ENCODE measurements at regions not wholly inside any gene's neighbourhood (a gene's known extent, or its start where the extent isn't known, plus 50 kb on each side); places are given as distances from the start of the nearest gene placed in this dataset.

DNA sequence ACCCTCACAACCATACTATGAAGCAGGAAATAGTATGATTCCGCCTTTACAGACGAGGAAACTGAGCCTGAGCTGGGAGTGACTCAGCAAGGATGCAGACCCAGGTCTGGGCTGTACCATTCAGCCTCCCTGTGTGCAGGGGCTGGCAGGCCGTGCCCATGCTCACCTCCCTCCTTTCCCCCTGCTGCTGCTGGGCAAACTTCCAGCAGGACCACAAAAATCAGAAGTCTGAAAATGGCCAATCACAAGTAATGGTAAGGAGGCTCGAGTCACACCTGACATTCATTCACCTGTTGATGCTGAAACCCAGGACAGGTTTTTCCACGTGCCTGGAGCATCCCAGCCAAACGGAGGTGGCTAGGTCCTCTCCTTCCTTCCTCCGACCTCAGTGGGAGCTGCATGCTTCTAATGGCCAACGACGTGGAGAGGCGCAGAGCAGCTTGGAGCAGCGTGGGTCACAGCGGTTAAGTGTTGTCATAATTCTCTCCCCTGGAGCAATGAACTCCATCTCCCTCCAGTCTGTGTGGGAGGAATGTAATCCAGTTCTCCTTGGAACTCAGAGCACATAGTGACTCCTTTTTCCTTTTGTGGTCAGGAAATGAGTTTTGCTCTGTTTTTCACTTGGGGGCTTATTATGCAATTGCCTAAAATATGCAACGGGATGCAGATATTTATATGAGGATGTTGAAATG, 371.7 kb downstream of the BCOR start:
- peaks cover 15% of the 10 kb centered on the region for H3K27me3 Mint-ChIP-seq (ENCODE audit: low read depth)
- H3K27ac Mint-ChIP-seq = peak overlapping the region; percentile 79 to 90 (median 84)
- TF ChIP-seq, protein P1, sequence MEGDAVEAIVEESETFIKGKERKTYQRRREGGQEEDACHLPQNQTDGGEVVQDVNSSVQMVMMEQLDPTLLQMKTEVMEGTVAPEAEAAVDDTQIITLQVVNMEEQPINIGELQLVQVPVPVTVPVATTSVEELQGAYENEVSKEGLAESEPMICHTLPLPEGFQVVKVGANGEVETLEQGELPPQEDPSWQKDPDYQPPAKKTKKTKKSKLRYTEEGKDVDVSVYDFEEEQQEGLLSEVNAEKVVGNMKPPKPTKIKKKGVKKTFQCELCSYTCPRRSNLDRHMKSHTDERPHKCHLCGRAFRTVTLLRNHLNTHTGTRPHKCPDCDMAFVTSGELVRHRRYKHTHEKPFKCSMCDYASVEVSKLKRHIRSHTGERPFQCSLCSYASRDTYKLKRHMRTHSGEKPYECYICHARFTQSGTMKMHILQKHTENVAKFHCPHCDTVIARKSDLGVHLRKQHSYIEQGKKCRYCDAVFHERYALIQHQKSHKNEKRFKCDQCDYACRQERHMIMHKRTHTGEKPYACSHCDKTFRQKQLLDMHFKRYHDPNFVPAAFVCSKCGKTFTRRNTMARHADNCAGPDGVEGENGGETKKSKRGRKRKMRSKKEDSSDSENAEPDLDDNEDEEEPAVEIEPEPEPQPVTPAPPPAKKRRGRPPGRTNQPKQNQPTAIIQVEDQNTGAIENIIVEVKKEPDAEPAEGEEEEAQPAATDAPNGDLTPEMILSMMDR (IDR thresholded peaks at IDR 0.05; ENCODE audit: unreplicated experiment in 3 of 3) = no peak
- no peaks in the 10 kb centered on the region for H3K36me3 Mint-ChIP-seq (ENCODE audit: low read depth)
- peak overlapping the region; percentile 3 to 21 (median 17) for H3K4me3 Mint-ChIP-seq
- peaks cover 66% of the 10 kb centered on the region for H3K4me1 Mint-ChIP-seq
- H3K9me3 Mint-ChIP-seq = peaks cover 14% of the 10 kb centered on the region

- peaks cover 15% of the 10 kb centered on the region for H3K27me3 Mint-ChIP-seq (ENCODE audit: low read depth)
- H3K4me1 Mint-ChIP-seq = peaks cover 66% of the 10 kb centered on the region
- H3K27ac Mint-ChIP-seq = peak overlapping the region; percentile 79 to 90 (median 84)
- peaks cover 14% of the 10 kb centered on the region for H3K9me3 Mint-ChIP-seq
- peak overlapping the region in 2 of 3 experiments; percentile 3 to 18 for H3K4me3 Mint-ChIP-seq
- H3K36me3 Mint-ChIP-seq (ENCODE audit: low read depth) = no peaks in the 10 kb centered on the region
- TF ChIP-seq, protein P1 (IDR thresholded peaks at IDR 0.05; ENCODE audit: unreplicated experiment in 3 of 3) = no peak
These were observed 371.0 kb downstream of the BCOR start for GRCh38 chrX:39726771-39727170.

DNA sequence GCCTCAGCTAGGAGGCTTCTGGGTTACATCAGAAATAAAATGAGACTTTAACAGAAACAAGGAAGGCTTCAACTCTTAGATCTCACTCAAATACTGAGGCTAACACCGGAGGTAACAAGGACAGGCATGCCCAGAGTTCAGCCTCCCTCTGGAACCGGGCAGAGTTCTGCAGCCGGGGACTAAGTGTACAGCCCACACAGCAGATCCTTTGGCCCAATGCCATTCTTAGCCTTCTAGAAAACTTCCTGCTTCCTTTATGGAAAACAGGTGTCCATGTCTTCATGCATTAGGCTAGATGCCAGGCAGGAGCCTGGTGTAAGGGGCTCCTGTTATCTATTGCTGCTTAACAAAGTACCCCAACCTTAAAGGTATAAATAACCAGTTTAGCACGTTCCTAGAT, 369.7 kb downstream of the BCOR start:
- TF ChIP-seq, protein P1 (IDR thresholded peaks at IDR 0.05; ENCODE audit: unreplicated experiment in 3 of 3) = no peak
- Mint-ChIP-seq H3K4me3 (peak overlapping the region in 2 of 3 experiments; percentile 44 to 67), H3K36me3 (ENCODE audit: low read depth) (no peaks in the 10 kb centered on the region), H3K4me1 (peaks cover 66% of the 10 kb centered on the region), H3K27me3 (ENCODE audit: low read depth) (peaks cover 15% of the 10 kb centered on the region), H3K9me3 (peaks cover 11% of the 10 kb centered on the region), H3K27ac (peak overlapping the region; percentile 76 to 87 (median 84))

GRCh38 chrX:39728852-39729598, 368.7 kb downstream of the BCOR start:
- H3K4me1 Mint-ChIP-seq = peaks cover 60% of the 10 kb centered on the region
- H3K27ac Mint-ChIP-seq = peak overlapping the region in 2 of 3 experiments; percentile 84 to 87
- peaks cover 11% of the 10 kb centered on the region for H3K27me3 Mint-ChIP-seq (ENCODE audit: low read depth)
- TF ChIP-seq, protein P1 (IDR thresholded peaks at IDR 0.05; ENCODE audit: unreplicated experiment in 3 of 3) = no peak
- no peaks in the 10 kb centered on the region for H3K36me3 Mint-ChIP-seq (ENCODE audit: low read depth)
- H3K9me3 Mint-ChIP-seq = peaks cover 10% of the 10 kb centered on the region
- no peak overlapping the region for H3K4me3 Mint-ChIP-seq

DNA sequence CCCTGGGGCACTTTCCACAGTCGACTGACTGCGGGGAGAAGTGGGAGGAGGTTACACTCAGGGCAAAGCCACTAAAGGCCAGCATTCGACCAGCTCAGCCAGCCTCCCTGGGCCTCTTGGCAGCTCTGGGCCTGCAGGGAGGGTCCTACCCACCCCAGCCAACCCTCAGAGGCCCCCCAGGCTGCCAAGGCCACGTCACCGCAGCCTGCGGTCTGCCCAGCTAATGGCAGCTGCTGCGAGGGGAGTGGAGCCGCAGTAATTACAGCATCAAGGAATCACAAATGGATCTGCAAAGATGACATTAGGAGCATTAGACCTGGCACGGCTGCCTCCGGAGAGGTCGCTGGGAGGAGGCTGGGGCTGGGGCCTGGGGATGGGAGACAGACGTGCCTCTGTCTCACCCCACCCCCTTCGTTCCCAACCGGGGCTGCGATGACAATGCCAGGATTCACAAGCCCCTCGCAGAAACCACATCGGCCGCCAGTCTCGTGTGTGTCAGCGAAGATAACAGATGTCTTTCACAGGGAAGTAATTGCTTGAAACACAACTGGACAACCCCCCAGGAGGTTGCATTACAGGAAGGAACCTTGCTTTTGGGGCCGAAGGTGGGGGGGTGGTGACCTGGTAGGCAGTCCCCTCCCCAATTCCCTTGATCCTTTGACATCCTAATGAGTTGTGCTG, 367.6 kb downstream of the BCOR start:
- peak overlapping the region; percentile 57 to 76 (median 61) for H3K27ac Mint-ChIP-seq
- peak overlapping the region in 1 of 3 experiments; percentile 21 for H3K4me3 Mint-ChIP-seq
- no peaks in the 10 kb centered on the region for H3K36me3 Mint-ChIP-seq (ENCODE audit: low read depth)

More for the DNA sequence above, 367.6 kb downstream of the BCOR start:
- Mint-ChIP-seq H3K9me3 (peaks cover 8% of the 10 kb centered on the region), H3K27me3 (ENCODE audit: low read depth) (peaks cover 8% of the 10 kb centered on the region), H3K4me1 (peaks cover 52% of the 10 kb centered on the region)
- TF ChIP-seq, protein P1 (IDR thresholded peaks at IDR 0.05; ENCODE audit: unreplicated experiment in 3 of 3) = no peak

Measured in nephron (organoid).